HepG2 (cell line): ENCODE measurements at regions not wholly inside any gene's neighbourhood (a gene's known extent, or its start where the extent isn't known, plus 50 kb on each side); places are given as distances from the start of the nearest gene placed in this dataset.

ENCODE experiments used
- ARNT2 ChIP-seq: sonication (generic); formaldehyde crosslinking; IDR thresholded peaks from 2 replicates; pipeline ENCODE4 v1.8.0; 2022; ENCODE audit warnings: mild to moderate bottlenecking, low read depth, missing genetic modification reagents, moderate library complexity
- BCLAF1 ChIP-seq: fragments of 450-650 bp; IDR thresholded peaks from 2 replicates; pipeline ENCODE4 v1.6.1; 2017; ENCODE audit warnings: mild to moderate bottlenecking
- CBX5 ChIP-seq: sonication (generic); formaldehyde crosslinking; IDR thresholded peaks from 2 replicates; pipeline ENCODE4 v1.4.0; 2020; ENCODE audit warnings: missing genetic modification reagents, borderline replicate concordance
- E2F5 ChIP-seq: sonication (generic); formaldehyde crosslinking; conservative IDR thresholded peaks from 2 replicates; pipeline ENCODE4 v1.4.0; 2020; ENCODE audit warnings: missing genetic modification reagents
- NFE2 ChIP-seq: sonication (generic); formaldehyde crosslinking; IDR thresholded peaks from 2 replicates; pipeline ENCODE4 v1.4.0; 2020; ENCODE audit warnings: missing genetic modification reagents
- PHF20 ChIP-seq: sonication (generic); formaldehyde crosslinking; IDR thresholded peaks from 2 replicates; pipeline ENCODE4 v1.5.0; 2020; ENCODE audit warnings: mild to moderate bottlenecking, missing genetic modification reagents
- SAP130 ChIP-seq: IDR thresholded peaks from 2 replicates; pipeline ENCODE4 v1.6.1; 2016; ENCODE audit warnings: low read depth
- SP2 ChIP-seq: sonication (generic); formaldehyde crosslinking; IDR thresholded peaks from 2 replicates; pipeline ENCODE4 v1.5.1; 2020; ENCODE audit warnings: mild to moderate bottlenecking, missing genetic modification reagents
- ZFY ChIP-seq: sonication (generic); formaldehyde crosslinking; IDR thresholded peaks from 2 replicates; pipeline ENCODE4 v1.4.0; 2020; ENCODE audit warnings: missing genetic modification reagents
- ZNF251 ChIP-seq: sonication (generic); formaldehyde crosslinking; IDR thresholded peaks from 2 replicates; pipeline ENCODE4 v1.9.0; 2021; ENCODE audit warnings: mild to moderate bottlenecking, missing genetic modification reagents
- ZNF431 ChIP-seq: sonication (generic); formaldehyde crosslinking; IDR thresholded peaks from 2 replicates; pipeline ENCODE4 v1.9.0; 2022; ENCODE audit warnings: missing genetic modification reagents, low read depth, mild to moderate bottlenecking, borderline replicate concordance
- ZNF496 ChIP-seq: sonication (generic); formaldehyde crosslinking; IDR thresholded peaks from 2 replicates; pipeline ENCODE4 v1.8.1; 2023; ENCODE audit warnings: mild to moderate bottlenecking, moderate library complexity, missing genetic modification reagents; ENCODE audit not compliant: insufficient replicate concordance
- ZNF768 ChIP-seq: sonication (generic); formaldehyde crosslinking; IDR thresholded peaks from 2 replicates; pipeline ENCODE4 v1.4.0; 2020; ENCODE audit warnings: missing genetic modification reagents
- TF ChIP-seq, protein P1 (sequence below), 2 experiments: sonication (generic) in 1 of 2; formaldehyde crosslinking in 1 of 2; IDR thresholded peaks; 2 replicates each; pipeline versions ENCODE4 v1.6.1 to v1.9.0; 2014 to 2022; ENCODE audit warnings: antibody characterized with exemption in 1 of 2, borderline replicate concordance in 1 of 2, inconsistent platforms in 1 of 2, low read depth in 1 of 2, missing genetic modification reagents in 1 of 2
- TF ChIP-seq, protein P2 (sequence below): IDR thresholded peaks from 2 replicates; pipeline ENCODE4 v1.6.1; 2016; ENCODE audit warnings: low read depth, control low read depth
- TF ChIP-seq, protein P3 (sequence below): sonication (generic); formaldehyde crosslinking; IDR thresholded peaks from 2 replicates; pipeline ENCODE4 v1.5.1; 2020; ENCODE audit warnings: missing genetic modification reagents, mild to moderate bottlenecking, borderline replicate concordance

GRCh38 chr2:216572582-216573578 is 60.3 kb upstream of the IGFBP2 start (continued):
- TF ChIP-seq BCLAF1: no peak
- no peak for TF ChIP-seq ZNF251 (CRISPR knock-in tag)
- no peak for TF ChIP-seq ZNF496
- peak; percentile 52; the same call in 1 of the 2 replicates for TF ChIP-seq ZNF768
- peak; percentile 42; the same call in 1 of the 2 replicates for TF ChIP-seq SAP130
- 0 out of 2 replicates have a peak, but pooled peaks have one; percentile 17 for TF ChIP-seq CBX5 (CRISPR knock-in tag)
- TF ChIP-seq, protein P1, sequence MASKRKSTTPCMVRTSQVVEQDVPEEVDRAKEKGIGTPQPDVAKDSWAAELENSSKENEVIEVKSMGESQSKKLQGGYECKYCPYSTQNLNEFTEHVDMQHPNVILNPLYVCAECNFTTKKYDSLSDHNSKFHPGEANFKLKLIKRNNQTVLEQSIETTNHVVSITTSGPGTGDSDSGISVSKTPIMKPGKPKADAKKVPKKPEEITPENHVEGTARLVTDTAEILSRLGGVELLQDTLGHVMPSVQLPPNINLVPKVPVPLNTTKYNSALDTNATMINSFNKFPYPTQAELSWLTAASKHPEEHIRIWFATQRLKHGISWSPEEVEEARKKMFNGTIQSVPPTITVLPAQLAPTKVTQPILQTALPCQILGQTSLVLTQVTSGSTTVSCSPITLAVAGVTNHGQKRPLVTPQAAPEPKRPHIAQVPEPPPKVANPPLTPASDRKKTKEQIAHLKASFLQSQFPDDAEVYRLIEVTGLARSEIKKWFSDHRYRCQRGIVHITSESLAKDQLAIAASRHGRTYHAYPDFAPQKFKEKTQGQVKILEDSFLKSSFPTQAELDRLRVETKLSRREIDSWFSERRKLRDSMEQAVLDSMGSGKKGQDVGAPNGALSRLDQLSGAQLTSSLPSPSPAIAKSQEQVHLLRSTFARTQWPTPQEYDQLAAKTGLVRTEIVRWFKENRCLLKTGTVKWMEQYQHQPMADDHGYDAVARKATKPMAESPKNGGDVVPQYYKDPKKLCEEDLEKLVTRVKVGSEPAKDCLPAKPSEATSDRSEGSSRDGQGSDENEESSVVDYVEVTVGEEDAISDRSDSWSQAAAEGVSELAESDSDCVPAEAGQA (IDR thresholded peaks at IDR 0.05; ENCODE audit: low read depth): no peak
- TF ChIP-seq, protein P1 (CRISPR knock-in tag; IDR thresholded peaks at IDR 0.05; ENCODE audit: borderline replicate concordance): no peak
- TF ChIP-seq NFE2 (CRISPR knock-in tag): peak; percentile 77; the same call in 1 of the 2 replicates
- no peak for TF ChIP-seq SP2 (CRISPR knock-in tag)
- TF ChIP-seq, protein P2, sequence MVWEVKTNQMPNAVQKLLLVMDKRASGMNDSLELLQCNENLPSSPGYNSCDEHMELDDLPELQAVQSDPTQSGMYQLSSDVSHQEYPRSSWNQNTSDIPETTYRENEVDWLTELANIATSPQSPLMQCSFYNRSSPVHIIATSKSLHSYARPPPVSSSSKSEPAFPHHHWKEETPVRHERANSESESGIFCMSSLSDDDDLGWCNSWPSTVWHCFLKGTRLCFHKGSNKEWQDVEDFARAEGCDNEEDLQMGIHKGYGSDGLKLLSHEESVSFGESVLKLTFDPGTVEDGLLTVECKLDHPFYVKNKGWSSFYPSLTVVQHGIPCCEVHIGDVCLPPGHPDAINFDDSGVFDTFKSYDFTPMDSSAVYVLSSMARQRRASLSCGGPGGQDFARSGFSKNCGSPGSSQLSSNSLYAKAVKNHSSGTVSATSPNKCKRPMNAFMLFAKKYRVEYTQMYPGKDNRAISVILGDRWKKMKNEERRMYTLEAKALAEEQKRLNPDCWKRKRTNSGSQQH (CRISPR knock-in tag): no peak
- TF ChIP-seq, protein P3, sequence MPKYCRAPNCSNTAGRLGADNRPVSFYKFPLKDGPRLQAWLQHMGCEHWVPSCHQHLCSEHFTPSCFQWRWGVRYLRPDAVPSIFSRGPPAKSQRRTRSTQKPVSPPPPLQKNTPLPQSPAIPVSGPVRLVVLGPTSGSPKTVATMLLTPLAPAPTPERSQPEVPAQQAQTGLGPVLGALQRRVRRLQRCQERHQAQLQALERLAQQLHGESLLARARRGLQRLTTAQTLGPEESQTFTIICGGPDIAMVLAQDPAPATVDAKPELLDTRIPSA (CRISPR knock-in tag): no peak
- TF ChIP-seq E2F5 (CRISPR knock-in tag): no peak
- TF ChIP-seq ARNT2: no peak
- no peak; the same call in 1 of the 2 replicates for TF ChIP-seq ZFY (CRISPR knock-in tag)
- 0 out of 2 replicates have a peak, but pooled peaks have one; percentile 23 for TF ChIP-seq ZNF431 (CRISPR knock-in tag)
- TF ChIP-seq PHF20: no peak
